ENCODE measurements at regions not wholly inside any gene's neighbourhood (a gene's known extent, or its start where the extent isn't known, plus 50 kb on each side); places are given as distances from the start of the nearest gene placed in this dataset.

DNA sequence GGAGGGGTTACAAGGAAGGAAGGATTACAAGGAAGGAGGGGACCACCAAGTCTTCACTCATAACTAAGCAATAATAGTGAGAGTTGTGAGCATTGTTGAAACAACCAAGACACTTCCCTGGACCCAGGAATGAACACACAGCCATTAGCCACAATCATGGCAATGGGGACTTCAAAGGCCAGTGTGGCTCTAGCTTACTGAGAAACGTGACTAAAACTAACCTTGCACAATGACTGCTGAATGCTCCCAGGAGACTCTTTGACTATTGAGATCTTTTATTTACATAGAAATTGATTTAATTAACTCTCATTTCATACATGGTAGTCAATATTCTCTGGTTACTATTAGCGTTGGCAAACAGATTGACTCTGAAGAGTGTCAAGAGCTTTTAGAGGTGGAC, 263.0 kb upstream of the SOX5 start:
- no peaks in the 10 kb centered on the region for H3K36me3 ChIP-seq (ENCODE audit: control insufficient read depth in 2 of 2, extremely low read depth in 1 of 2, insufficient read depth in 2 of 2, low read length in 2 of 2)
- TF ChIP-seq CTCF (optimal IDR thresholded peaks at IDR 0.05 in 1 of 3, IDR thresholded peaks at IDR 0.05 in 1 of 3, conservative IDR thresholded peaks at IDR 0.05 in 1 of 3; ENCODE audit: extremely low read depth in 1 of 3, insufficient read depth in 2 of 3, low read length in 3 of 3) (no peak), EZH2 (IDR thresholded peaks at IDR 0.05; ENCODE audit: low read length) (no peak)
- no peak overlapping the region for H3K9ac ChIP-seq (ENCODE audit: control insufficient read depth, extremely low read depth, insufficient read depth, low read length)
- DNase-seq (ENCODE audit: low read depth, low spot score) (no peak), FAIRE-seq (no peak)
- dilution Hi-C loops (cut with MboI; ENCODE audit: extremely low pct_ligation_motif_present, low sequenced_read_pairs), result no loop called here
- no peak overlapping the region for H3K4me2 ChIP-seq (ENCODE audit: control insufficient read depth, extremely low read depth, insufficient read depth, low read depth, low read length)
- H3K9me1 ChIP-seq (ENCODE audit: control insufficient read depth, extremely low read depth, insufficient read depth, low read length), result no peaks in the 10 kb centered on the region
- H4K20me1 ChIP-seq (ENCODE audit: control insufficient read depth, extremely low read depth, insufficient read depth, low read length), result no peaks in the 10 kb centered on the region
- H2AFZ ChIP-seq (ENCODE audit: control insufficient read depth, low read length), result no peak overlapping the region
- no peaks in the 10 kb centered on the region for H3K27me3 ChIP-seq (ENCODE audit: control insufficient read depth, extremely low read depth, insufficient read depth, low read length)
- H3K27ac ChIP-seq (ENCODE audit: control insufficient read depth, insufficient read depth, low read length), result no peak overlapping the region
- H3K4me1 ChIP-seq (ENCODE audit: control insufficient read depth, extremely low read depth, insufficient read depth, low read length), result no peaks in the 10 kb centered on the region
- H3K4me3 ChIP-seq (ENCODE audit: control insufficient read depth in 2 of 3, extremely low read depth in 1 of 3, insufficient read depth in 2 of 3, low read depth in 1 of 3, low read length in 3 of 3), result no peak overlapping the region
- no peaks in the 10 kb centered on the region for H3K79me2 ChIP-seq (ENCODE audit: control insufficient read depth, insufficient read depth, low read length)
- H3K9me3 ChIP-seq (ENCODE audit: control insufficient read depth, low read depth, low read length), result no peaks in the 10 kb centered on the region

DNA sequence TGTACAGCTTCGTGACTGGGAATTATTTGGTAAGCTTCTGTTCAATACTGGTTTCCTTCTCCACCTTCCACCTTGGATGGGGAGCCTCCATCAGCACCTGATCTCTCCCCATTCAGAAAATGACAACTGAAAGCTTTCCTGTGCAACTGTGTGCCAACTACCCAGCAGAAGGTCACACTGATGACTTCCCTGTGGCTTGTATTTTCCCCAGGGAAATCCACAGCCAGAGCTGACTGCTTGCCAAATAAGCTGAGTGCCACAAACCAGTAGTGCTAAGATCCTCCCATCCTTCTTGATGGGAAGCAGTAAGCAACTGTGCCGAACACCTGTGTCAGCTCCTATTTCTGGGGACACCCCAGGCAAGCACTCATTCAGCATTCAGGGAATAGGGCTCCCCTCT, 257.2 kb upstream of the SOX5 start:
- dilution Hi-C loops (cut with MboI; ENCODE audit: extremely low pct_ligation_motif_present, low sequenced_read_pairs), result no loop called here
- no peak overlapping the region for H2AFZ ChIP-seq (ENCODE audit: control insufficient read depth, low read length)

More for the DNA sequence above, 257.2 kb upstream of the SOX5 start:
- Histone ChIP-seq H3K27ac (ENCODE audit: control insufficient read depth, insufficient read depth, low read length) (no peak overlapping the region), H3K9ac (ENCODE audit: control insufficient read depth, extremely low read depth, insufficient read depth, low read length) (no peak overlapping the region), H3K79me2 (ENCODE audit: control insufficient read depth, insufficient read depth, low read length) (no peaks in the 10 kb centered on the region), H3K4me3 (ENCODE audit: control insufficient read depth in 2 of 3, extremely low read depth in 1 of 3, insufficient read depth in 2 of 3, low read depth in 1 of 3, low read length in 3 of 3) (no peak overlapping the region), H3K36me3 (ENCODE audit: control insufficient read depth in 2 of 2, extremely low read depth in 1 of 2, insufficient read depth in 2 of 2, low read length in 2 of 2) (no peaks in the 10 kb centered on the region), H3K27me3 (ENCODE audit: control insufficient read depth, extremely low read depth, insufficient read depth, low read length) (no peaks in the 10 kb centered on the region), H3K4me1 (ENCODE audit: control insufficient read depth, extremely low read depth, insufficient read depth, low read length) (no peaks in the 10 kb centered on the region), H4K20me1 (ENCODE audit: control insufficient read depth, extremely low read depth, insufficient read depth, low read length) (no peaks in the 10 kb centered on the region), H3K4me2 (ENCODE audit: control insufficient read depth, extremely low read depth, insufficient read depth, low read depth, low read length) (no peak overlapping the region), H3K9me1 (ENCODE audit: control insufficient read depth, extremely low read depth, insufficient read depth, low read length) (no peaks in the 10 kb centered on the region), H3K9me3 (ENCODE audit: control insufficient read depth, low read depth, low read length) (no peaks in the 10 kb centered on the region)
- no peak for FAIRE-seq
- TF ChIP-seq EZH2 (IDR thresholded peaks at IDR 0.05; ENCODE audit: low read length), result no peak
- TF ChIP-seq CTCF (optimal IDR thresholded peaks at IDR 0.05 in 1 of 3, IDR thresholded peaks at IDR 0.05 in 1 of 3, conservative IDR thresholded peaks at IDR 0.05 in 1 of 3; ENCODE audit: extremely low read depth in 1 of 3, insufficient read depth in 2 of 3, low read length in 3 of 3), result no peak
- no peak for DNase-seq (ENCODE audit: low read depth, low spot score)

All from keratinocyte (primary cell).